AG10803 (cell line): ENCODE measurements at regions not wholly inside any gene's neighbourhood (a gene's known extent, or its start where the extent isn't known, plus 50 kb on each side); places are given as distances from the start of the nearest gene placed in this dataset.

Experiments
- DNase-seq: peaks from one replicate; pipeline ENCODE4 v3.0.0; 2010; ENCODE audit warnings: low read depth
- H3K4me3 ChIP-seq: 2 replicates; pipeline ENCODE4 v1.5.1; 2011; ENCODE audit warnings: mild to moderate bottlenecking, low read length, control low read depth
- CTCF ChIP-seq: conservative IDR thresholded peaks from 2 replicates; pipeline ENCODE4 v1.5.1; 2011; ENCODE audit warnings: mild to moderate bottlenecking, low read length, control low read depth, inconsistent platforms

GRCh38 chr2:199692489-199692888 lies 158.5 kb downstream of the FTCDNL1 start:
- TF ChIP-seq CTCF, result no peak
- DNase-seq, result no peak
- H3K4me3 ChIP-seq, result no peak overlapping the region

DNA sequence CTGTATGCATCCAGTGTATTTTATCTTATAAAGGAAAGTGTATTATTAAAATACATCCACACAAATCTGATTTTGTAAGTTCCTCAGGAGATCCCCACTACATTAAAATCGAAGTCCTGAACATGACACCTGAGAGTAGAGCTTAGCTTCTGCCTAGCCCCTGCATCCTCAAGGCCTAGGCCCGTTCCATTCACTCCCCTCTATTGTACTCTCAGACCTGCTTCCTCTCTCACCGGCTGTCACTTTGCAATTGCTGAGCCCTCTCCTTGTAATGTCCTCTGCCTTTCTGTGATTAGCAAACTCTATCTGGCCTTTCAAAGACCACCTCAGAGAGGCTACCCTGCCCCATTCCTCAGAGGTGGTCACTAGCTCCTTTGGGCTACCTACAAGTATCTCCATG lies 160.8 kb downstream of the FTCDNL1 start:
- TF ChIP-seq CTCF, result no peak
- no peak for DNase-seq
- H3K4me3 ChIP-seq, result no peak overlapping the region

DNA sequence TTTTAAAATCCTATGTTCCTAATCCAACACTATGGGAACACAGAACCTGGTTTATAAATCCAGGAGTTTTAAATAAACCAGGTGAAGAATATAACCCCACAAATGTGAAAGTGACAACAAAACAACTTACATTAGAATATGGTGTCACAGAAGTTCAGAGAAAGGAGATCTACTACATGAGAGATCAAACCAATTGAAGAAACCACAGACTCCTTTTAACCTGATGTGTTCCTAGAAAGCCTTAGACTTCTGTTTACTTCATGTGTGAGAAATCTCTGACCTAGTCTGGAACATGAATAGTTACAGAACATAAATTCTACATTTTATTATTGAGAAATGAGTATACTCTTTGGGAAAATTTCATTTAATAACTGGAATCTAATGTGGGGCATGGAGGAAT lies 165.3 kb downstream of the FTCDNL1 start:
- no peak overlapping the region for H3K4me3 ChIP-seq
- no peak for TF ChIP-seq CTCF
- DNase-seq, result no peak

DNA sequence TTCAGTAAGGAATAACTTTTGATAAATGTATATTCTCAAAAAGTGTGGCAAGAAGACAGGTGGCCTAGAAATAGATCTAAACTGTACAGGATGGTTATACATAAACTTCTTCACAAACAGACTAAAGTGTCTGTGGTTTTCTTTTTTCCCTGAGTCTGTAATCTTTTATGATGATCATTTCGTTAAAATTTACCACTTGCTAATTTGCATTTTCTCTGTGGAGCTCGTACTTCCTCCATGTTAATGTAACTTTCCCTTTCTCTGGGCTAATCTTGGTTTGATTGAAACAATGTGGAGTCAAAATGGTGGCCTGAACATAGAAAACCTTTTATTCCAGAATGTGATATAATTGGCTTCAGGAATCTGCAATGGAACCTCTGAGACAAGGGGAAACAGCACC lies 166.2 kb downstream of the FTCDNL1 start:
- TF ChIP-seq CTCF, result no peak
- H3K4me3 ChIP-seq, result no peak overlapping the region
- DNase-seq, result no peak

DNA sequence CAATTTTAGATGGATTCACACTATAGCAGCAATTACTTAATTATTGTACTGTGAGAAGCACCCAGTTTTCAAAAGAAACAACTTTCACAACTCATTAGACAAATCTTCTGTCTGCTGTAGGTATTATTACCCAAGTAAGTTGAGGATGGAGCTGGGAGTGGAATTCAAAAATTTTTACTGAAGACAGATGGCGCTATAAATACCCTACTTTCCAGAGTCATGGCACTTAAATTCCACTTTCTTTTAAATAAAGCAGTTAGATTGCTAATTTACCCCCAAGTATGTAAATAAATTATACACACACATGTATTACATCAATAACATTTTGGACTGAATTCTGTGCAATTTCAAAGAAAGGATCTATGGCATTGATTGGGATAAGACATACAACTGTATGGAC lies 166.8 kb downstream of the FTCDNL1 start:
- TF ChIP-seq CTCF, result no peak
- no peak for DNase-seq
- H3K4me3 ChIP-seq, result no peak overlapping the region

DNA sequence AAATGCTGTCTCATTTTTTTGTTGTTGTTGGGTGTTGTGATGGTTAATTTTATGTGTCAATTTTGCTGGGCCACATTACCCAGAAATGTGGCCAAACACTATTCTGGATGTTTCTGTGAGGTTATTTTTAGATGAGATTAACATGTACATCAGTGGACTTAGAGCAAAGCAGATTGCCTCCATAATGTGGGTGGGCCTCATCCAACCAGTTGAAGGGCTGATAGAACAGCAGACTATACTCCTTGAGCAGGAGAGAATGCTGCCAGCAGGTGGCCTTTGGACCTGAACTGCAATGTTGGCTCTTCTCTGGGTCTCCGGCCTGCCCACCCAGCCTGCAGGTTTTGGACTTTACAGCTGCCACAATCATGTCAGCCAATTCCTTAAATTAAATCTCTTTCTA lies 169.0 kb downstream of the FTCDNL1 start:
- no peak overlapping the region for H3K4me3 ChIP-seq
- no peak for DNase-seq
- TF ChIP-seq CTCF, result no peak

- DNase-seq, result no peak
- TF ChIP-seq CTCF, result no peak
- no peak overlapping the region for H3K4me3 ChIP-seq
Measured at GRCh38 chr2:199680482-199680881, 170.5 kb downstream of the FTCDNL1 start.
